ENCODE measurements at regions not wholly inside any gene's neighbourhood (a gene's known extent, or its start where the extent isn't known, plus 50 kb on each side); places are given as distances from the start of the nearest gene placed in this dataset.

- TF ChIP-seq, protein P1, sequence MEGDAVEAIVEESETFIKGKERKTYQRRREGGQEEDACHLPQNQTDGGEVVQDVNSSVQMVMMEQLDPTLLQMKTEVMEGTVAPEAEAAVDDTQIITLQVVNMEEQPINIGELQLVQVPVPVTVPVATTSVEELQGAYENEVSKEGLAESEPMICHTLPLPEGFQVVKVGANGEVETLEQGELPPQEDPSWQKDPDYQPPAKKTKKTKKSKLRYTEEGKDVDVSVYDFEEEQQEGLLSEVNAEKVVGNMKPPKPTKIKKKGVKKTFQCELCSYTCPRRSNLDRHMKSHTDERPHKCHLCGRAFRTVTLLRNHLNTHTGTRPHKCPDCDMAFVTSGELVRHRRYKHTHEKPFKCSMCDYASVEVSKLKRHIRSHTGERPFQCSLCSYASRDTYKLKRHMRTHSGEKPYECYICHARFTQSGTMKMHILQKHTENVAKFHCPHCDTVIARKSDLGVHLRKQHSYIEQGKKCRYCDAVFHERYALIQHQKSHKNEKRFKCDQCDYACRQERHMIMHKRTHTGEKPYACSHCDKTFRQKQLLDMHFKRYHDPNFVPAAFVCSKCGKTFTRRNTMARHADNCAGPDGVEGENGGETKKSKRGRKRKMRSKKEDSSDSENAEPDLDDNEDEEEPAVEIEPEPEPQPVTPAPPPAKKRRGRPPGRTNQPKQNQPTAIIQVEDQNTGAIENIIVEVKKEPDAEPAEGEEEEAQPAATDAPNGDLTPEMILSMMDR (IDR thresholded peaks at IDR 0.05) = no peak
- no peak for TF ChIP-seq POLR2A (IDR thresholded peaks at IDR 0.05)
Observed at GRCh38 chr3:76025561-76025960, 240.2 kb upstream of the ZNF717 start.

All from Peyer's patch (tissue), 4 donors.